H54 (cell line): ENCODE measurements at regions not wholly inside any gene's neighbourhood (a gene's known extent, or its start where the extent isn't known, plus 50 kb on each side); places are given as distances from the start of the nearest gene placed in this dataset.

Source experiments
- DNase-seq: peaks from one replicate; pipeline ENCODE4 v3.0.0; 2011; ENCODE audit warnings: low spot score, mixed read lengths; ENCODE audit not compliant: insufficient read length
- FAIRE-seq: peaks from 3 replicates; lab custom pipeline; 2011; peaks lifted over from hg19 to GRCh38; lab: Jason Lieb, UNC
- POLR2A ChIP-seq: IDR thresholded peaks from 2 replicates; pipeline ENCODE4 v1.6.1; 2011; ENCODE audit warnings: low read depth, mild to moderate bottlenecking, low read length

- TF ChIP-seq POLR2A, result no peak
- no peak for FAIRE-seq
- DNase-seq, result no peak
Observed at GRCh38 chr20:37584238-37584807, 56.6 kb upstream of the BLCAP start.

GRCh38 chr20:37581246-37581645 lies 53.6 kb upstream of the BLCAP start:
- FAIRE-seq, result no peak
- DNase-seq, result no peak
- no peak for TF ChIP-seq POLR2A

- FAIRE-seq, result no peak
- TF ChIP-seq POLR2A, result no peak
- DNase-seq, result no peak
Observed at GRCh38 chr20:37580069-37580468, 52.4 kb upstream of the BLCAP start.

- no peak for TF ChIP-seq POLR2A
- DNase-seq (no peak), FAIRE-seq (no peak)
Observed at GRCh38 chr20:37579106-37579505, 51.4 kb upstream of the BLCAP start.

- DNase-seq, result no peak
- FAIRE-seq, result no peak
- TF ChIP-seq POLR2A, result no peak
Observed at GRCh38 chr20:37577981-37578380, 50.3 kb upstream of the BLCAP start.
